ENCODE measurements at regions not wholly inside any gene's neighbourhood (a gene's known extent, or its start where the extent isn't known, plus 50 kb on each side); places are given as distances from the start of the nearest gene placed in this dataset.

DNA sequence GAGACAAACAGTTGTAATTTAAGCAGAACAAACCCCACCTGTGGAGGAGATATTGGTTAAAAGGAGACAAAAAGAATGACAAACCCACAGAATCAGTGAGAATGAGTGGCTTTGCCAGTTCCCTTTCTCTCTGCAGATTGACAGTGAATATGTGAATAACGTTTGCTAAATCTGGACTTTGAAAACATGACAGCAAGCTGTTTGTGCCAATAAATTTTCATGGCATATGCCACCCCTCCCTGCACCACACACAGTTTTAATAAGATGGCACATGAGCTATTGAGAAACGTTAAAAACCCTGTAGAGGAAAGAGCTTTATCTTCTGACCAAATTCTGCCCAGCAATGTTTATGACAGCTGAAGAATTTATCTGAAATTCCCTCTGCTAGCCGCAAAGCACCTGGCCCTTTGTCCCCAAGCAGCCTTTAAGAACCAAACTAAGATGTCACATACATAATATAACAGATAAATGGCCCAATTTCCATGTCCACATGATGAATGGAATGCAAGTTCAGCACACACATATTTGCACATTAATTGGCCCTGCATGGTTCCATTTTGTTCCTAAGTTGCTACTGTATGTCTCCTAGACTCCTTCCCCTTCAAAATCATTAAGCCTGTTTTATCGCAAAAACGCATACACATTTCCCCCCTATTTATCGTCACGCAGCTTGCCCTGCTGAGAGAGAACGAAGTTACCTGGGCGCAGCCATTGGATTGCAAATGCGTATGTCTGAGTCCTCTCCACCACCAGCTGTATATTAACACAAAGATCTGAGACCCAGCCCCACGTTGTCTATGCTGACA is 773.5 kb upstream of the EEF2KMT start:
- DNase-seq: no peak

DNA sequence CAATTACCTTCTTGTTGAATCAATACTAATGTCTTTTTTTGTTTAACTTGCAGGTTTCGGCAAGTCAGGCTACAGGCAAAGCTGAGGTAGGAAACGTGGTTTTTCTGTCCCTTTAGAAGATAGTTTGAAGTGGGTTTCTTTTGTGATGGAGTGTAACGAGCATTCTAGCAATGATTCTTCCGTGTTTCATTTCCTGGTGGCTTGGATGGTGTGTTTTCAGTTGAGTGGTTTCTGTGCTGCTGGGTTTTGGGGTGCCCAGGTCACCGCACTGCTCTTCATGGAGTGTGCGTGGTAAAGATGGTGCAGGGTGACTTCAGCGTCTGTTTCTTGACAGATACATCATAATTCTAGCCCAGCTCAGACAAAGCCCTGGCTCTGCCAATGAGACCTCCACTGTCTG is 769.7 kb upstream of the EEF2KMT start:
- DNase-seq: no peak

DNA sequence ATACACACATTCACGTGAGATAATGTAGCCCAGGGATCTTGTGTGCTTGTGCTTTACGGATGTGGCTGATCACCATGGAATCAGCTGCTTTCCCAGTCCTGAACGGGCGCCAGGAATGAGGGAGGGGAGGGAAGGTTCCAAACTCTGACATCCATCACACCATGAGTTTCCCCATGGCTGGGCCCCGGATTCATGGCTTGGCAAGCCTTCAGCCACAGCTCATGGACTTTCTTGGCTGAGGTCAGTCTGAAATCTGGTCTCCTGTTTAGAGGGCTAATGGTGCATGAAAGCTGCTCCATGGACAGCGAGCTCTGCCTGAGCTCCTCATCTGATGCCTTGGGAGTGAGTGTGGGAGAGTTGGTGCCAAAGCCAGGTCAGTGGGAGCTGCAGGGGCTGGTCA is 767.6 kb upstream of the EEF2KMT start:
- no peak for DNase-seq

DNA sequence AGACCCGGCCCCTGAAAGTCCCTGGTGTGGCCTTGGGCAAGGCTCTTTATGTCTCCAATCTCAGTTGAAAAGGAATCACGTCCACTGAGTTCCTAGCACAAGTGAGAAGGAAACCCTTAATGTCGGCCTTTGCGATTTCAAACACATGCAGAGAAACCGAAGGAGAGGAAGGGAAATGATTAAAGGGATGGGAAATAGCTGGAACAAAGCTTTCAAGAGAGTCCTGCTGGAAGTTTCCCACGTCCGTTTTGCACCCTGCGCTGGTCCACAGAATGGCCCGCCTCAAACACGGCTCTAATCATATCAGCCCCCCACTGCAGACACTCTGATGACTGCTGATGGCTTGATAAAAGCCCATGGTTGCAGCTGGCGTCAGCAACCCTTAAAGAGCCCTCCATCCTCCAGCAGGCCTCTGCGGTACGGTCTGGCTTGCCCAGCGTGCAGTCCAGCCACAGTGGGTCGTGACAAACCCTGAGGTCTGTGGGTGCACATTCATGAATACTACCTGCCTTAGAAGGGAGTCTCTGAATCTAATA is 765.5 kb upstream of the EEF2KMT start:
- DNase-seq: no peak

DNA sequence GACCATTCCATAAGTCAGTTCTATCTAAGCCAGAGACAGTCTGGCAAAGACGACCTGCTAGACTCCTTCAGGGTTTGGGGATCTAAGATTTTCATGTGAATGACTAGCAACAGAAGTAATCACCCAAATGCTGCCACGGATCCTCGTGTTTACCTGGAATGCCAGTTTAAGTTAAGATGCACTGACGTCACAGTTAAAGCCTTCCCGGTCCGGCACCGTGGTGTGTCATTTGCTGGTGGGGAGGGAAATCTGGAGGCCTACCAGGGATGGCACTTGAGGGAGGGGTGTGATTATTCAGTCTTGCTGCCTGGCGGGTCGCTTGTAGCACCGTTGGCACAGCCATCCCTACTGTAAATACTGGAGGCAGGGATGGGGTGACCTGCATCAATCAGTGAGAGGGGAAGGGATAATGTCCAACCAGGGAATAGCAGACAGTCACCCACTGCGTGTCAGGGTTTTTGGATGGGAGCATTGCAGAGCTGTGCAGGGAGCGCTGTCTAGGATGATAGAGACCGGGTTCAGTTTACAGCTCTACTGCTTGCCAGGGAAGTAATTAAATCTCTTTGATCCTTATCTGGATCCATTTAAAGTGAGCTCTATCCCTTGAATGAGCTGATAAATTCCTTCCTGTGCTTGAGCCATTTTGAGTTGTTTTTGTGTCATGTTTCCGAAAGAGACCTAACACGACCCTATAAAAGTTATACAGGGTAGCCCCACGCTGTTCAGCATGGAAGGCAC is 764.7 kb upstream of the EEF2KMT start:
- DNase-seq: no peak

DNA sequence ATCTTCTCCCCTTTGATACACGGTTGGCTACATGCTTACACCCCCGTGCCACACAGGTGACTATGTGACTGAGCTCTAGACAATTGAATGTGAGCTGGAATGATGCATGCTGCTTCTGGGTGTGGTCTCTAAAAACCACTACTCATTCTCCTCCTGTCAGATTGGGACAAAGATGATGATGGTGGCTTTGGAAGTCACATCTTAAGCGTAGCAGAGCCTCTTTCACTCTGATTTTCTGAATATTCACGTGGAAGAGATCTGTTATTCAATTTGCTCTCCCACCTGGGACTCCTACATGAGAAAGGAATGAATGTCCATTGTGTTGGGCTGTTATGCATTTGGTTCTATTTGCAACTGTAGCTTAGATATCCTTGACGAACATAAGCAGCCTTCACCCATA is 763.6 kb upstream of the EEF2KMT start:
- DNase-seq: no peak

DNA sequence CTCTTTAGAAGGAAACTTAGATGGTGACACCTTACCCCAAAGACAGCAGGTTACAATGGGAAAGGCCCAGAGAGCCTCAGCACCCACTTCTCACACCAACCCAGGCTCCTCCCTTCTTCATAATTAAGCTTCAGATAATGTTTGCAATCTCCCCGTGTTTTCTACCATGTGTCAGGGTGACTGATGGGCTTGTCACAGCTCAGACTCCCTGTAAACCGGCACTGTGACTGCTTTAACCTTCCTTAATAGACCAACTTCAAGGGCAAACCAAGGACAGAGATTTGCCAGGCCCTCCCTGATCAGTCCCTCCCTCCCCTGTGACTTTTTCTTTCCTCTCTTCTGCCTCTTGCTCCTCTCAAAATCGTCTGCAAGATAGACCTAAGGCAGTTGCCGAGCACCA is 760.6 kb upstream of the EEF2KMT start:
- DNase-seq: no peak

DNA sequence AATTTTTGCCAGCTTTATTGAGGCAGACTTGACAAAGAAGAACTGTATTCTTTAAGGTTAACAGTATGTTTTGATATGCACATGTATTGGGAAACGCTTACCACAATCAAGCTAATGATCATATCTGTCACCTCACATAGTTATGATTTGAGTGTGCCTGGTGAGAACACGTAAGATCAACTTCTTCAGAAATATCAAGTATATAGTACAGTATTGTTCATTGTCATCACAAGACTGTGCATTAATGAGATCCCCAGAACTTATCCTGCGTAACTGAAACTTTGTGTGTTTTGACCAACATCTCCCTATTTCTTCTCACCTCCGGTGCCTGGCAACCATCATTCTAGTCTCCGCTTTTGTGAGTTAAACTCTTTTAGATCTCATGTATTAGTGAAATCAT is 756.4 kb upstream of the EEF2KMT start:
- no peak for DNase-seq

DNA sequence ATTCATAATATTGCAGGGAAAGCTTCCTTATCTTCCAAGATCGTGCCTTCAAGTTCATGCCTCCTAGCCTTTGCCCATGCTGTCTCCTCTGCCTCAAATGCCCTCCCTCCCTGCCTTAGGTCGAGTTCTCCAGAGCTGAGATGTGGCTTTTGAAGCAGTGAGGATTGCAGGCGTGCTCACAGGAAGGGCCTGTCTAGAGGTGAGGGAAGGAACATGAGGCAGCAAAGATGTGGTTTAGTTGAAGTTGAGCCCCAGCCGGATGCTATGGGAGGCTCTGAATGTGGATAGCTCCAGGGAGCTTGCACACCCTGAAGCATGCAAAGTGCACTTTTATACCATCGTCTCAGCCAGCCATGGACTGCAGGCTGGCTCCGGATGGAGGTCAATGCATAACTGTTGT is 754.6 kb upstream of the EEF2KMT start:
- DNase-seq: no peak

DNA sequence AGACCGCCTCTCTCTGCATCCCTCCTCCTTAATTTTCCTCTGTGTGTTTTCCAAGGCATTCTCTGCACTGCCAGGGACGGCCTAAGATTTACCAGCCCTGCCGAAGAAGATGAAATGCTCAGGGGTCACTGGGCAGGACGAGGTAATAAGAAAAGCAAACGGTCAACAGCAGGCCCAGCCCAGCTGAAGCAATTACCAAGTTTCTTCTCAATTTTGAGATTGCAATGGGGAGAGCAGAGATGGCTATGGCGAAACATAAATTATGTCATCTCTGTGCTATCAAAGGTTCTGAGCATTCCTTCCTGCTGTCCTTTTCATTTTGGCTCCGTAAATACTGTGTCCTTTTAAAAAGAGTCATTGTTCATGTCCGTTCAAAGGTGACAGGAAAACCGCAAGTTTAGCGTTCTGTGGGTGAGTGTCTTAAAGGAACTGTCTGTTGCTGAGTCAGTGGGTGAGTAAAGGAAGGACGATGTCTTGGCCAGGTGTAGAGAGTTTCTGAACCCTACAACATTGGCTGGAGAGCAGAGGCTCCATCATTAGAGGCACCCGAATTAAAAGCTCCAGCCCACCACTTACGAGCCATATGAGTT is 753.9 kb upstream of the EEF2KMT start:
- DNase-seq: no peak

DNA sequence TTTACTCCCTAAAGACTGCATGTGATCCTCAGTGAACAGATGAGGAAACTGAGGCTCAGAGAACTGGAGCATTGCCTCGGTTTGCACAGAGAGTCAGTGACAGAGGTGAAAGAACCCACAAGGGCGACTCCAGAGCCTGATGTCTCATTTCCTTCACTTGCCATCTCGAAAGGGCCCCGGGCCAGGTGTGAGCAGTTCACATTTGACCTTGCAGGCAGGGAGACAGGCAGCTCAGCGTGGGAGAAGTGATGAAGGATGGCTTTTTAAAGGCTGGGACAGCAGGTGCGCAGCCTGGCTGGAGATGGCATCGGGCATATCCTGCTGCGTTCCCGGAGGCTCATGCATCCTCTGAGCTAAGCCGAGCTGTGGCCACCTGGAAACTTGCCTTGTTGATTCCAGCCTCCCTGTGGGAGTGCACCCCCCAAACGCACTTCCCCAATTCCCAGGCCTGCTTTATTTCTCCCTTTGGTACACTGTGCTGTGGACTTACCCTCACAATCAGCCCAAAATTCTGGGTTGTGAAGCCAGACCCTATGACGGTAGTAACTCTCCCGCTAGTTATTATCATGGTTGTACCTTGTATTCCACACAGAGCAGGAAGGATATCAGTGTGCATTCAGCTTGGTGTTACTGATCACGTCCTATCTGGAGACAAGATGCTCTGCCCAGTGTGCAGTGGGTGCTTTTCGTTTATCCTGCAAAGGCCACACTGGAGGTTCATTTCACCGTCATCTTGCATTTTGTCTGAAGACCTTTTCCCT is 753.2 kb upstream of the EEF2KMT start:
- no peak for DNase-seq

DNA sequence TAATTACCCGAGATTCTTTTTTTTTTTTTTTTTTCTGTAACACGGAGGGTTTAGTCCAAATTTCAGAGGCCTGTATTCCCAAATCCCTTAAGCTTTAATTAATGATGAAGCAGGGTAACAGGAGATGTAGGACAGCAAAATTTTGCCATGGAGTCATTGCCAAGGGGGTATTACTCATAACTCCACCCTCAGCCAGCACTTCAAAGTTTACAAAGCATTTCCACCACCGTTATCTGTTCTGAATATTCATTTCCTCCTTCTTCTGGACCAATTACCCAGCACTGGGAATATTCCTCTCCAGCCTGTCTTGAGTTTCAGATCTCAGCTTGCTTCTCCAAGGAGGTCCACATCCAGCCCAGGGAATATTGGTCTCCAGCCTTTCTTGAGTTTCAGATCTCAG is 747.5 kb upstream of the EEF2KMT start:
- DNase-seq: no peak

DNA sequence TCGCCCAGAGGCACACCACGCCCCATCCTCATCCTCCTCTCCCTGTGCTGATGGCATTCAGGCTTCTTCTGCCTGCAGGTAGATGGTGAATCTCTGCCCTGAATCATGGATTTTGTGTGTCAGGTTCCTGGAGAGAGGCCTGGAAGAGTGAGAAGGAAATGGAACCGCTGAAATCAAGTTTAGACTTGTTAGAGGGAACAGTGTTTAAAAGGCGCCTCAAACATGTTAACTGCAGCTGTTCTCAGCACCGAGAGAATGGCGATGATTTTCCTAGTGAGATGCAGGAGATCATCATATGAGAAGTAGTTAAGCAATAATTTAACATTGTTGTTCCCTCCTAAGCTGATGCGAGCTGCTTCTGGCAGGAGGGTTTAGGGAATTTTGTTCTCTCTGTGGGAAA is 744.4 kb upstream of the EEF2KMT start:
- DNase-seq: no peak

DNA sequence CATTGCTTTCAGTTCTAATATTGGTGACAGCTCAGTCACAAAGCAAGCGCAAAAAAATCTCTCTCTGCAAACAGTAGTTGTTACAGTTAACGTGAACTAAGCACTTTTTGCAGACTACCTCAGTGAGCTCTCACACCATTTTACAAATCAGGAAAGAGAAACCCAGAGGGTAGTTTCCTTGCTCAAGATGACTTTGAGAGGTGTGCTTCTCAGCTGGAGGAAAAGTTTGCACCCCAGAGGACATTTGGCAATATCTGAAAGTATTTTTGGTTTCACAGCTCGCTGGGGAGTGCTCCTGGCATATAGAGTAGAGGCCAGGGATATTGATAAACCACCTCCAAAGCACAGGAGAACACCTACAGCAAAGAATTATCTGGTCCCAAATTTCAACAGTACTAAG is 741.1 kb upstream of the EEF2KMT start:
- DNase-seq: no peak

DNA sequence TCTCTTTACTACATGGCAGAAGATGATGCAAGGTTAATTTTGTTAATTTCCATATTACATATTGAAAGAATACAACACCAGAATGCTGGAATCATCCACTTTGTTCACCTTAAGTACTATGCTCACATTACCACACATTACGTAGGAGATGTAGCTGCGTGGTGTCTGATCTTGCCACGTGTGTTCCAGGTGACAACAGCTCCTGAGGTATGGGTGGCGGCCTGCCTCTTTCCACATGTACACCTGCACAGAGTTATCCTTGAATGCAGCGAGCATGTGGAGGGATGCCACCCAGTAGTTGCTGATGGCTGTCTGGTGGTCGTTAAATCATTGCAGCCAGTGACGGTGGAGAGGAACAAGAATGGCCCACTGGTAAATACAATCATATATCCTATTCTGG is 740.5 kb upstream of the EEF2KMT start:
- no peak for DNase-seq

DNA sequence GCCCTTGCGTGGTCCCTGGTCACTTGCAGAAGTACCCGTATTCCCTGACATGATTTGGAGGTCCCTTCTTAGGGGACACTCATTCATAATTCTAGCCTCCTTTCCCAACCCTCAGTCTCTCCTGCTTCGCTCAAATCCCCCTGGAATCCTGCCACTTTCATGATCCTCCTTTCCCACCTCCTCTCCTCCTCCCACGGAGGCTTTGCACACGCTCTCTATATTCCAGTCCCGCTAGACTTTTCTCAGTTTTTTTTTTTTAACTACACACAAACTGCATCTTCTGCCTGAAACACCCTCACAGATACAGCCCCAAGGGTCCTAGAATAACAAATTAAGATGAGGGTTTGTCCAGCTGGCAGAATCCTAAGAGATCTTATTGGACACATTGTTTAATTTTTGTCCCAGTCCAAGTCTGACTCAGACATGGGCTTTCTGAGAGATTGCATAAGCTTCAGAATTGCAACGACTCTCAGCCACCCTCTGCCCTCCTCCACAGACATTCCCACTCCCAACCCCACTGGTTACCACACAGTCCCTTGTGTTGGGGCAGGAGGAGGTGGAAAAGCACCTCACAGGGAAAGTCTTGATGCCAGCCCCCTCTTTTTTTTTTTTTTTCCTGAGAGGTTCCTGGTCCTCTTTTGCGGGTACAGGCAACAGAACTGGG is 739.5 kb upstream of the EEF2KMT start:
- no peak for DNase-seq

DNA sequence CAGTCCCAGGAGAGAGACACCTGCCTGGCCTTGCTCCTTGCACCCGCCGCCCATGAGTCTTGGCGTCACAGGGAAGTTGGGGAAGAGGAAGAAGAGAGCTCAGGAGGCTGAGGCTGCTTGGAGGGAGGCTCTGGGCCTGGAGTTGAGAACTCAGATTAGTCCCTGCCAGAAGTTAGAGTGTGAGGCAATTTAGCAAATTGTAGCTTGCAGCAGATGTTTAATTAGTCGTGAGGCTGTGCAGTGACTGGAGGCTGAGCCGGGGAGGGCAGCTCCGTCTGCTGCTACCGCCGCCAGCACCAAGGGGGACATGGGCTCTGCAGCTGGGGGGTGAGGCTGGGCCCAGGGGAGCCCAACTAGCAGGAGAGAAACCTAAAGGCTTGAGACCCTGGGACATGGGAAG is 738.3 kb upstream of the EEF2KMT start:
- DNase-seq: no peak

DNA sequence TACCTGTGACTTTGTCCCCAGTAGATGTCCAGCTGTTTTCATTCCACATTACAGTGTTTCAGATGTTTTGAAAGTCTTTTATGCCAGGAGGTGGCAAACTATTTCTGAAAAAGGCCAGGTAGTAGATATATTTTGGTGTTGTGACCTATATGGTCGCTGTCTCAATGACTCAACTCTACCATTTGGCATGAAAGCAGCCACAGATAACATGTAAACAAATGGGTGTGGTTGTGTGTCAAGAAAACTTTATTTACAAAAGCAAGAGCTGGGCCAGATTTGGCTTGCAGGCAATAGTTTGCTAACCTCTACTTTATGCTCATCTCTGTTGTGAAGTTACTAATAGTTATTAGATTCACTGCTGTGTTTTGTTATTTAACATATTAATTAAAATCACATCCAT is 728.7 kb upstream of the EEF2KMT start:
- DNase-seq: no peak

DNA sequence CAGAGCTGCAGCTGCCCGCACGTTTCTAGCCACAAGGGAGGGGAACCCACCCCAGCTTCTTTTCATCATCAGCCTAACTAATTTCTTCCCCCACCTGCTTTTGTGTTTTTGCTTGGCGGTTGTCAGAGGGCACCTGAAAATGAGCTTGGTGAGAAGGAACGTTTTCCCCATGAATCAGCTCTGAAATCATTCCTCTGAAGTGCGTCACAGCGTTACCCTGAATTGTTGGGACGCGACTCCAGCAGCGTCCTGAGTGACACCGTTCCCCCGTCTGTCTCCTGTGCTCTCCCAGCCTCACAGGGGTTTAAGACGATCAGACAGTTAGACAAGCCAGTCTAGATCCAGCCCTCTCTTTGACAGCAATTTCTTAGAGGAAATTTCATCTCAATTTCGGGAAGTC is 722.9 kb upstream of the EEF2KMT start:
- DNase-seq: no peak

DNA sequence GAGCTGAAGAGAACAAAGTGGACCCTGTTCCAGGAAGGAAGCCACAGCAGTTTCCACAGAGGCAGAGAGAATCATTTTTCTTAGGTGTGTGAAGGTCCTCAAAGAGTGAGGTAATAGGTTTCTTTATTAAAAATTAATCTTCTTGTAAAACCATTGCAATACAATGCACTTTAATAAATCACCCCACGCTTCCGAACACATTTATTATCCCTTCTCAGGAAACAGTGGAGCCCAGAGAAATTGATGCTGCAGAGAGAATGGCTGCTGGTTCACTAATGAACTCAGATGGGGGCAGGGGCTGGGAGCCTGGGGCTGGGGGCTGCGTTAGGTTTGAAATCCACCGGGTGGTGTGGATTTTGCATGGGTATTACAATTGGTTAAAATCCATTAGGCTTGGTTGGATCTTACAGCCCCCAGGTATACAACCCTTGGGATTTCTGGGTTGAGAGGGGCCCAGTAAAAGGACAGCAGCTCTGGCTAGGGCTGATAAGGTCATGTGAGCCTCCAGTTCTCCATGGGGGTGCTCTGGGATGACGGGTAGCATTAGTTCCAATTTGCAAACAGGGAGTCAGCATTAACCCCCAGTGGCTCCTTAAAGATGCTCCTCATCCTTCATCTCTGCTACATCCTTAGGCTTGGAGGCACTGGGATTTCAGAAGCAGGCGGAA is 718.1 kb upstream of the EEF2KMT start:
- DNase-seq: no peak

DNA sequence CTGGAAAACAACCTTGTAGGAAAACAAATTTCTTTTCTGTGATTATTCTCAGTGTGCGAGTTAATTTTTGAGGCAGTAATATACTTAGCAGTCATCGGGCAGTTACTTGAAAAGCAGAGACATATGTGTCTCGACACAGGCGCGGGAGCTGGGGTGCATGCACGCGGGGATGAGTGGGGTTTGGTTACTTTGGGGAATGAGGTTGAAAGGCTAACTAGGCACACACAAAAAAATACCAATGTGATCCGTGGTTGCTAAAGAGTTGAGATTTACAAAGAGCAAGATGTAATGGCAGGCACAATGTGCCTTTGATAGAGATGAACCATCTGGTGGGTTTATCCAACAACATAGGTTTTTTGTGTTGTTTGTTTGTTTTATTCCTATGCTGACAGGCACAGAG is 703.8 kb upstream of the EEF2KMT start:
- DNase-seq: no peak

DNA sequence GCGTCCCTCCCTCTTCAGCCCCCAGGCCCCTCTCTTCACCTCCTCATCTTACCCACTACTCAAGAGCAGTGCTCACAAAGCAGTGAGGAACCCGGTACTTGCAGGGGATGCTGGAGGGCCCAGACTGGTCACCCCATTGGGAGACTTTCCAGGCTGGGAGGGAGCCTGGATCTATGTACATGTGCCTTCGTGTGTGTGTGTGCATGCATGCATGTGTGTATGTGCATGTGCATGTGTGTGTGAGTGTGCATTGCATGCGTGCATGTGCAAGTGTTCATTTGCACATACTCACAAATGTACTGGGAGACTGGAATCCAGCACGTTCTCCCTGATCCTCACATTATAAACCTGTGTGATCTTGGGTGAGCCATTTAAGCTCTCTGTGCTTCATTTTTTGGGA is 696.0 kb upstream of the EEF2KMT start:
- DNase-seq: no peak
